ENCODE measurements at regions not wholly inside any gene's neighbourhood (a gene's known extent, or its start where the extent isn't known, plus 50 kb on each side); places are given as distances from the start of the nearest gene placed in this dataset.

GRCh38 chr2:240224676-240225075 lies 84.2 kb upstream of the OTOS start (continued):
- no peak for TF ChIP-seq RCOR1 (conservative IDR thresholded peaks at IDR 0.05; ENCODE audit: low read depth, low read length)
- TF ChIP-seq SIN3A (IDR thresholded peaks at IDR 0.05; ENCODE audit: low read depth, low read length): no peak
- no peak for TF ChIP-seq NR2F1 (conservative IDR thresholded peaks at IDR 0.05)

GRCh38 chr2:240225131-240225530 lies 84.7 kb upstream of the OTOS start:
- H3K4me1 ChIP-seq (ENCODE audit: control insufficient read depth, insufficient read depth, low read length): no peaks in the 10 kb centered on the region
- BruUV-seq (replicated peaks): no TSS peak
- H3K4me2 ChIP-seq (ENCODE audit: control insufficient read depth, insufficient read depth): no peak overlapping the region
- ChIA-PET POLR2A (no interaction called here), RAD21 (ENCODE audit: unreplicated experiment) (no interaction called here), SMC1A (ENCODE audit: uncharacterized antibody, unreplicated experiment) (no interaction called here), CTCF (no interaction called here)
- no peaks in the 10 kb centered on the region for H3K36me3 ChIP-seq (ENCODE audit: control insufficient read depth in 2 of 2, insufficient read depth in 2 of 2, low read length in 1 of 2)
- no peak overlapping the region for H3K27ac ChIP-seq (ENCODE audit: control insufficient read depth, insufficient read depth)
- H3K9me3 ChIP-seq (replicated peaks; ENCODE audit: control insufficient read depth, insufficient read depth, low read length): no peaks in the 10 kb centered on the region; the same call in 2 of the 3 replicates
- H3K27me3 ChIP-seq (replicated peaks in 1 of 2; ENCODE audit: control insufficient read depth in 2 of 2, insufficient read depth in 2 of 2, low read length in 1 of 2): no peaks in the 10 kb centered on the region; a peak in 2 of 4 replicates
- TF ChIP-seq, protein P1, sequence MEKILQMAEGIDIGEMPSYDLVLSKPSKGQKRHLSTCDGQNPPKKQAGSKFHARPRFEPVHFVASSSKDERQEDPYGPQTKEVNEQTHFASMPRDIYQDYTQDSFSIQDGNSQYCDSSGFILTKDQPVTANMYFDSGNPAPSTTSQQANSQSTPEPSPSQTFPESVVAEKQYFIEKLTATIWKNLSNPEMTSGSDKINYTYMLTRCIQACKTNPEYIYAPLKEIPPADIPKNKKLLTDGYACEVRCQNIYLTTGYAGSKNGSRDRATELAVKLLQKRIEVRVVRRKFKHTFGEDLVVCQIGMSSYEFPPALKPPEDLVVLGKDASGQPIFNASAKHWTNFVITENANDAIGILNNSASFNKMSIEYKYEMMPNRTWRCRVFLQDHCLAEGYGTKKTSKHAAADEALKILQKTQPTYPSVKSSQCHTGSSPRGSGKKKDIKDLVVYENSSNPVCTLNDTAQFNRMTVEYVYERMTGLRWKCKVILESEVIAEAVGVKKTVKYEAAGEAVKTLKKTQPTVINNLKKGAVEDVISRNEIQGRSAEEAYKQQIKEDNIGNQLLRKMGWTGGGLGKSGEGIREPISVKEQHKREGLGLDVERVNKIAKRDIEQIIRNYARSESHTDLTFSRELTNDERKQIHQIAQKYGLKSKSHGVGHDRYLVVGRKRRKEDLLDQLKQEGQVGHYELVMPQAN (conservative IDR thresholded peaks at IDR 0.05): no peak
- no peak for TF ChIP-seq ZNF384 (IDR thresholded peaks at IDR 0.05; ENCODE audit: borderline replicate concordance, low read depth, low read length)
- no peak for TF ChIP-seq LARP7 (IDR thresholded peaks at IDR 0.05)
- TF ChIP-seq MTA3 (IDR thresholded peaks at IDR 0.05; ENCODE audit: borderline replicate concordance, low read length): no peak
- TF ChIP-seq RAD51 (IDR thresholded peaks at IDR 0.05): no peak
- TF ChIP-seq HSF1 (IDR thresholded peaks at IDR 0.05; ENCODE audit: low read depth, low read length): no peak
- no peak for TF ChIP-seq SREBF1 (IDR thresholded peaks at IDR 0.05; ENCODE audit: low read length)
- TF ChIP-seq, protein P2, sequence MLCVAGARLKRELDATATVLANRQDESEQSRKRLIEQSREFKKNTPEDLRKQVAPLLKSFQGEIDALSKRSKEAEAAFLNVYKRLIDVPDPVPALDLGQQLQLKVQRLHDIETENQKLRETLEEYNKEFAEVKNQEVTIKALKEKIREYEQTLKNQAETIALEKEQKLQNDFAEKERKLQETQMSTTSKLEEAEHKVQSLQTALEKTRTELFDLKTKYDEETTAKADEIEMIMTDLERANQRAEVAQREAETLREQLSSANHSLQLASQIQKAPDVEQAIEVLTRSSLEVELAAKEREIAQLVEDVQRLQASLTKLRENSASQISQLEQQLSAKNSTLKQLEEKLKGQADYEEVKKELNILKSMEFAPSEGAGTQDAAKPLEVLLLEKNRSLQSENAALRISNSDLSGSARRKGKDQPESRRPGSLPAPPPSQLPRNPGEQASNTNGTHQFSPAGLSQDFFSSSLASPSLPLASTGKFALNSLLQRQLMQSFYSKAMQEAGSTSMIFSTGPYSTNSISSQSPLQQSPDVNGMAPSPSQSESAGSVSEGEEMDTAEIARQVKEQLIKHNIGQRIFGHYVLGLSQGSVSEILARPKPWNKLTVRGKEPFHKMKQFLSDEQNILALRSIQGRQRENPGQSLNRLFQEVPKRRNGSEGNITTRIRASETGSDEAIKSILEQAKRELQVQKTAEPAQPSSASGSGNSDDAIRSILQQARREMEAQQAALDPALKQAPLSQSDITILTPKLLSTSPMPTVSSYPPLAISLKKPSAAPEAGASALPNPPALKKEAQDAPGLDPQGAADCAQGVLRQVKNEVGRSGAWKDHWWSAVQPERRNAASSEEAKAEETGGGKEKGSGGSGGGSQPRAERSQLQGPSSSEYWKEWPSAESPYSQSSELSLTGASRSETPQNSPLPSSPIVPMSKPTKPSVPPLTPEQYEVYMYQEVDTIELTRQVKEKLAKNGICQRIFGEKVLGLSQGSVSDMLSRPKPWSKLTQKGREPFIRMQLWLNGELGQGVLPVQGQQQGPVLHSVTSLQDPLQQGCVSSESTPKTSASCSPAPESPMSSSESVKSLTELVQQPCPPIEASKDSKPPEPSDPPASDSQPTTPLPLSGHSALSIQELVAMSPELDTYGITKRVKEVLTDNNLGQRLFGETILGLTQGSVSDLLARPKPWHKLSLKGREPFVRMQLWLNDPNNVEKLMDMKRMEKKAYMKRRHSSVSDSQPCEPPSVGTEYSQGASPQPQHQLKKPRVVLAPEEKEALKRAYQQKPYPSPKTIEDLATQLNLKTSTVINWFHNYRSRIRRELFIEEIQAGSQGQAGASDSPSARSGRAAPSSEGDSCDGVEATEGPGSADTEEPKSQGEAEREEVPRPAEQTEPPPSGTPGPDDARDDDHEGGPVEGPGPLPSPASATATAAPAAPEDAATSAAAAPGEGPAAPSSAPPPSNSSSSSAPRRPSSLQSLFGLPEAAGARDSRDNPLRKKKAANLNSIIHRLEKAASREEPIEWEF (IDR thresholded peaks at IDR 0.05; ENCODE audit: insufficient replicate concordance, low read depth, low read length): no peak
- TF ChIP-seq CHD4 (IDR thresholded peaks at IDR 0.05): no peak
- H3K9ac ChIP-seq (ENCODE audit: control insufficient read depth, insufficient read depth, low read length): no peak overlapping the region
- WGBS (ENCODE audit: insufficient coverage, insufficient replicate concordance, low lambda C conversion rate, missing lambda C conversion rate): 0% methylated on average over 4 of the region's 4 CpGs
- ATAC-seq: no peak
- intact Hi-C loops (cut with micrococcal nuclease; ENCODE audit: unreplicated experiment): no loop called here
- FAIRE-seq: no peak
- no peaks in the 10 kb centered on the region for H3K79me2 ChIP-seq (ENCODE audit: control insufficient read depth, insufficient read depth, low read length)
- in situ Hi-C loops (cut with MboI): no loop called here
- no peak overlapping the region for H2AFZ ChIP-seq (ENCODE audit: control insufficient read depth, low read depth, low read length)
- H3K4me3 ChIP-seq: no peak overlapping the region
- DNase-seq (ENCODE audit: low read depth, low spot score): no peak
- no peaks in the 10 kb centered on the region for H4K20me1 ChIP-seq (ENCODE audit: control insufficient read depth, insufficient read depth)

Data from GM12878 (cell line).